Posterior cingulate gyrus (tissue), 11 donors: ENCODE measurements at regions not wholly inside any gene's neighbourhood (a gene's known extent, or its start where the extent isn't known, plus 50 kb on each side); places are given as distances from the start of the nearest gene placed in this dataset.
A peak's percentile ranks its signal among the peaks of the same experiment; 100 is the strongest.

Source experiments
- DNase-seq, 10 donors: peaks; one replicate each; pipeline versions ENCODE4 v3.0.0 to v3.0.0-alpha.2; 2020 to 2021; ENCODE audit warnings: mixed read lengths in 3 of 10
- intact Hi-C: fragments of 100-400 bp; cut with DNase I; formaldehyde crosslinking; loops from one replicate; pipeline ENCODE4 v1.15.1; 2023

GRCh38 chr18:51622702-51623101, 425.2 kb upstream of the MEX3C start:
- intact Hi-C loops: no loop called here
- peak in 2 of 10 donors; percentile 45 to 55 for DNase-seq

GRCh38 chr18:51623653-51624052, 426.2 kb upstream of the MEX3C start:
- intact Hi-C loops: no loop called here

GRCh38 chr18:51630706-51631105, 433.2 kb upstream of the MEX3C start:
- intact Hi-C loops: no loop called here
- no peak for DNase-seq

More at GRCh38 chr18:51623653-51624052, 426.2 kb upstream of the MEX3C start:
- DNase-seq: no peak

- intact Hi-C loops: no loop called here
- DNase-seq: no peak
Measured at GRCh38 chr18:51637881-51638280, 440.4 kb upstream of the MEX3C start.

- no peak for DNase-seq
- intact Hi-C loops: no loop called here
Measured at GRCh38 chr18:51639541-51639940, 442.1 kb upstream of the MEX3C start.

GRCh38 chr18:51643483-51643882, 446.0 kb upstream of the MEX3C start:
- intact Hi-C loops: no loop called here
- DNase-seq: no peak

GRCh38 chr18:51645607-51646006, 448.1 kb upstream of the MEX3C start:
- intact Hi-C loops: no loop called here
- no peak for DNase-seq

GRCh38 chr18:51647346-51647745, 449.9 kb upstream of the MEX3C start:
- no peak for DNase-seq
- intact Hi-C loops: no loop called here

GRCh38 chr18:51647942-51648341, 450.5 kb upstream of the MEX3C start:
- DNase-seq: no peak
- intact Hi-C loops: no loop called here

- DNase-seq: no peak
- intact Hi-C loops: no loop called here
Measured at GRCh38 chr18:51649796-51650195, 452.3 kb upstream of the MEX3C start.

GRCh38 chr18:51651761-51652160, 454.3 kb upstream of the MEX3C start:
- DNase-seq: no peak
- intact Hi-C loops: no loop called here

- DNase-seq: no peak
- intact Hi-C loops: no loop called here
Measured at GRCh38 chr18:51653507-51654213, 456.2 kb upstream of the MEX3C start.

- intact Hi-C loops: no loop called here
- DNase-seq: no peak
Measured at GRCh38 chr18:51654488-51655326, 457.2 kb upstream of the MEX3C start.

GRCh38 chr18:51655327-51655698, 457.8 kb upstream of the MEX3C start:
- no peak for DNase-seq
- intact Hi-C loops: no loop called here

GRCh38 chr18:51656249-51656648, 458.8 kb upstream of the MEX3C start:
- intact Hi-C loops: no loop called here
- no peak for DNase-seq

GRCh38 chr18:51658436-51658835, 461.0 kb upstream of the MEX3C start:
- intact Hi-C loops: no loop called here
- no peak for DNase-seq

GRCh38 chr18:51659781-51660180, 462.3 kb upstream of the MEX3C start:
- intact Hi-C loops: loop anchor here (10.0 kb wide), 1 partner anchor 675 kb away; no protein-coding TSS in a partner anchor

GRCh38 chr18:51660188-51660715, 462.8 kb upstream of the MEX3C start:
- DNase-seq: no peak
- intact Hi-C loops: loop anchor here (10.0 kb wide), 1 partner anchor 675 kb away; no protein-coding TSS in a partner anchor

More at GRCh38 chr18:51659781-51660180, 462.3 kb upstream of the MEX3C start:
- DNase-seq: no peak

- intact Hi-C loops: loop anchor here (10.0 kb wide), 1 partner anchor 671 kb away; no protein-coding TSS in a partner anchor
- no peak for DNase-seq
Measured at GRCh38 chr18:51664236-51664635, 466.8 kb upstream of the MEX3C start.

- intact Hi-C loops: loop anchor here (5.0 to 10.0 kb wide), 3 partner anchors 668 to 1716 kb away; no protein-coding TSS in a partner anchor
- DNase-seq: peak; percentile 45 to 94 (median 65)
Measured at GRCh38 chr18:51666763-51667191, 469.3 kb upstream of the MEX3C start.

GRCh38 chr18:51668101-51668500, 470.6 kb upstream of the MEX3C start:
- intact Hi-C loops: loop anchor here (1.0 to 10.0 kb wide), 4 partner anchors 667 to 1714 kb away; no protein-coding TSS in a partner anchor
- DNase-seq: peak in 9 of 10 donors; percentile 23 to 92 (median 69)
